ENCODE measurements at regions not wholly inside any gene's neighbourhood (a gene's known extent, or its start where the extent isn't known, plus 50 kb on each side); places are given as distances from the start of the nearest gene placed in this dataset.
"Not testable (repeated sequence)": the region's sequence is repeated elsewhere in the genome, so short reads cannot be mapped to it uniquely, and the experiment has no call there.

DNA sequence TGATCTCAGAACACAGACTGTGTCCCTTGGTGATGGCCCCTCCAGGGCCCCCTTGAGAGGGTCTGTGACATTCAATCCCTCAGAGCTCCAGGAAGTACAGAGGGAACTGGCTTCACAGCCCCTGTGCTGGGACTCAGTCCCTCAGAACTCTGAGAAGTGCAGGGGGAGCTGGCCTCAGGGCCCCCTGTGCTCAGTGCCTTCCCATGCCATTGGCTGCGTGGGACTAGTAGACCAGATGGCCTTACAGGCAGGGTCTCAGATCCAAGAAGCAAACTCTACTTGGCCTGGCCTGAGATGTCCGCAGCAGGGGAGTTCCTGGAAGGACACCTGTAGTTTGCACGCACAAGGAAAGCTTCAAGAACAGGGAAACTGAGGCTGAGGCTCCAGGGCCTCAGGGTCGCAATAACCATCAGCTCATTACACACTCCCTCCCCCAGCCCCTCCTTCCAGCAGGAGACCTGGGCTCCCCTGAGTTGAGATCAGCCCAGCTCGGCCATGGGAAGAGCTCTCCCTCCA is 138.4 kb downstream of the BRD1 start:
- H3K9me3 Mint-ChIP-seq = no peaks in the 10 kb centered on the region
- H3K4me1 Mint-ChIP-seq (ENCODE audit: low read depth) = peaks cover 5% of the 10 kb centered on the region
- no peak overlapping the region for H3K27ac Mint-ChIP-seq
- peaks cover 8% of the 10 kb centered on the region for H3K27me3 Mint-ChIP-seq
- H3K36me3 Mint-ChIP-seq (ENCODE audit: low read depth) = no peaks in the 10 kb centered on the region
- H3K4me3 Mint-ChIP-seq = no peak overlapping the region
- DNase-seq = no peak

DNA sequence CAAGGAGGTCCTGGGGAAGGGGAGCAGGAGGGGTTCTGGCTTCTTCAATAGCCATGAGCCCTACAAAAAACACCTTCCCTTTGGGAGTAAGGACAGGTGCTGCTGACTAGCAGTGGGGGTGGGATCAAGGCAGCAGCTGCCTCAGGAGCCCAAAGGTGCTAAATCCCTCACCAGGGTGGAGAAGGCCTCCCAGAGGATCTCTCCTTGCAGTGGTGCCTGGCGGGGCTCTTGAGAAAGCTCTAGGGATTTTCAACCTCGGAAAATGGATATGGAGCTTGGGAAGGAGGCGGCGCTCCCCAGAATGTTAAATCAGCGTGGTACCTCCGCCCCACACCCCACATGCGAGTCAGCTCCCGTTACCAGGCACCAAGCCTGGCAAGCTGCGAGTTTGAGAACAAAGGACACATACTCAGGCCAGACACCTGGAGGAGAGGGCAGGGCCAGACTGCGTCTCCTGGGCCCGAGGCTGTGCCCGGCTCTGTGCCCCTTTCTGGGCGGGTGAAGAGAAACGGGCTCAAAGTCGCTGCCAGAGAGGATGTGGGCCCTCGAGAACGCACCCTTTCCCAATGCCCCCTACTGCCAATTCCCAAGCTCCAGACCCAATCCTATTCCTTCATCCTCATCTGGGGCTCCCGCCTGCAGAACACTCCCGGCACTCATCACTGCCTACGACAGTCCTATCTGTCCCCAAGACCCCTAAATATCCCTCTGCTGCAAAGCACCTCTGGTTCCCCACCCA is 139.0 kb downstream of the BRD1 start:
- peaks cover 8% of the 10 kb centered on the region for H3K27me3 Mint-ChIP-seq
- no peaks in the 10 kb centered on the region for H3K36me3 Mint-ChIP-seq (ENCODE audit: low read depth)
- H3K27ac Mint-ChIP-seq = no peak overlapping the region
- no peak for DNase-seq
- no peaks in the 10 kb centered on the region for H3K9me3 Mint-ChIP-seq
- no peak overlapping the region for H3K4me3 Mint-ChIP-seq
- peaks cover 5% of the 10 kb centered on the region for H3K4me1 Mint-ChIP-seq (ENCODE audit: low read depth)

GRCh38 chr22:49687786-49688515 is 139.7 kb downstream of the BRD1 start:
- H3K27me3 Mint-ChIP-seq = peaks cover 8% of the 10 kb centered on the region
- DNase-seq = no peak

GRCh38 chr22:49687333-49687732 is 140.3 kb downstream of the BRD1 start:
- peaks cover 8% of the 10 kb centered on the region for H3K27me3 Mint-ChIP-seq
- no peaks in the 10 kb centered on the region for H3K4me1 Mint-ChIP-seq (ENCODE audit: low read depth)
- no peaks in the 10 kb centered on the region for H3K9me3 Mint-ChIP-seq
- no peak overlapping the region for H3K27ac Mint-ChIP-seq
- no peaks in the 10 kb centered on the region for H3K36me3 Mint-ChIP-seq (ENCODE audit: low read depth)
- H3K4me3 Mint-ChIP-seq = no peak overlapping the region
- DNase-seq = no peak

More at GRCh38 chr22:49687786-49688515, 139.7 kb downstream of the BRD1 start:
- Mint-ChIP-seq H3K27ac (no peak overlapping the region), H3K4me1 (ENCODE audit: low read depth) (peaks cover 2% of the 10 kb centered on the region), H3K4me3 (no peak overlapping the region), H3K9me3 (no peaks in the 10 kb centered on the region), H3K36me3 (ENCODE audit: low read depth) (no peaks in the 10 kb centered on the region)

GRCh38 chr22:49686495-49687219 is 141.0 kb downstream of the BRD1 start:
- peaks cover 8% of the 10 kb centered on the region for H3K27me3 Mint-ChIP-seq

DNA sequence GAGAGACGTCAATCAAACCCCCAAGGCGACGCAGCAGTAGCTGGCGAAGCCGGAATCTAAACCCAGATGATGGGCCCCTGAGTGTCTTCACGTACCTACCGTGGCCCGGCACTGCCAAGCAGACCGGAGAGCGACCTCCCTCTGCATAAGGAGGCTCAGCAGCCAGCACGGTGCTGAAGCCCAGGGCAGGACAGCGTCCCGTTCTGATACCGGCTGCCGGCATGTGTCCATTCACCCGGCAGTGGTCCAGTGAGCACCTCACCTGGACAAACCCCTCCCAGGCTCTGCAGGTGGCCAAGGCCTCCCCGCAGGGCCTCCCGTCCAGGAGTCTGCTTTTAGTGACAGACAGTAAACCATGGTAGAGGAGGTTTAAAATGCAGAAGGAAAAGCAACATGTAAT is 142.0 kb downstream of the BRD1 start:
- Mint-ChIP-seq H3K27me3 (peaks cover 8% of the 10 kb centered on the region), H3K9me3 (no peaks in the 10 kb centered on the region), H3K27ac (no peak overlapping the region), H3K4me1 (ENCODE audit: low read depth) (no peaks in the 10 kb centered on the region), H3K36me3 (ENCODE audit: low read depth) (no peaks in the 10 kb centered on the region), H3K4me3 (no peak overlapping the region)
- DNase-seq = no peak

More at GRCh38 chr22:49686495-49687219, 141.0 kb downstream of the BRD1 start:
- Mint-ChIP-seq H3K4me3 (no peak overlapping the region), H3K27ac (no peak overlapping the region), H3K4me1 (ENCODE audit: low read depth) (no peaks in the 10 kb centered on the region), H3K9me3 (no peaks in the 10 kb centered on the region), H3K36me3 (ENCODE audit: low read depth) (no peaks in the 10 kb centered on the region)
- no peak for DNase-seq

DNA sequence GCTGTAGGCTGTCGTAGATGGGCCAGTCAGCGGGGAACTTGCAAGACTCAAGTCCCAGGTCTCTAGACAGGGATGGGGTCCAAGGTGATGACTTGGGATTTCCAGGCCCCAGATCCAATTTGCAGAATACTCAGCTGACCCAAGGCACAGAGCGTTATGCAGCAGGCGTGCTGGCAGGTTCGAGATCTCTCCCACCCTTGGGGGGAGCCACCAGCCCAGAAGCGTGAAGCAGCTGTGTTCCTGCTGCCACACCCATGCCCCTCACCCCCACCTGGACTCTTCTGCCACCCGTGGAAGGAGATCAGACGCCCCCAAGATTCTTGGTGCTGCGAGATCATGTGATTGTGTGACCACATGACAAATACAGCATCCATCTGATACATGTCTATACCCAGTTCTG is 142.6 kb downstream of the BRD1 start:
- no peaks in the 10 kb centered on the region for H3K36me3 Mint-ChIP-seq (ENCODE audit: low read depth)
- H3K4me3 Mint-ChIP-seq = no peak overlapping the region
- no peak overlapping the region for H3K27ac Mint-ChIP-seq
- no peaks in the 10 kb centered on the region for H3K4me1 Mint-ChIP-seq (ENCODE audit: low read depth)
- no peak for DNase-seq
- peaks cover 8% of the 10 kb centered on the region for H3K27me3 Mint-ChIP-seq
- H3K9me3 Mint-ChIP-seq = no peaks in the 10 kb centered on the region

- no peak for DNase-seq
- Mint-ChIP-seq H3K4me3 (no peak overlapping the region), H3K4me1 (ENCODE audit: low read depth) (peaks cover 3% of the 10 kb centered on the region), H3K27ac (no peak overlapping the region), H3K27me3 (no peaks in the 10 kb centered on the region), H3K36me3 (ENCODE audit: low read depth) (no peaks in the 10 kb centered on the region), H3K9me3 (no peaks in the 10 kb centered on the region)
Measured at GRCh38 chr22:49683032-49683431, 144.6 kb downstream of the BRD1 start.

DNA sequence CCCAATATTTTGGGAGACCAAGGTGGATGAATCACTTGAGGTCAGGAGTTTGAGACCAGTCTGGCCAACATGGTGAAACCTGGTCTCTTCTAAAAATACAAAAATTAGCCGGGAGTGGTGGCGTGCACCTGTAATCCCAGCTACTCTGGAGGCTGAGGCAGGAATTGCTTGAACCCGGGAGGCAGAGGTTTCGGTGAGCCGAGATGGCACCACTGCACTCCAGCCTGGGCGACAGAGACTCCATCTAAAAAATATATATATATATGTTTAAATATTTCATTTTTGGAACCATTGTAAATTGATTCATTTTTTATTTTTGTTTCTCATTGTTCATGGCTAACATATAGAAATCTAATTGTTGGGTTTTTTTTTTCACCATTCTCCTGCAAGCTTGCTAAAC is 146.9 kb downstream of the BRD1 start:
- not testable (repeated sequence) for H3K36me3 Mint-ChIP-seq (ENCODE audit: low read depth); H3K4me1 Mint-ChIP-seq (ENCODE audit: low read depth); H3K4me3 Mint-ChIP-seq; H3K9me3 Mint-ChIP-seq; H3K27me3 Mint-ChIP-seq; H3K27ac Mint-ChIP-seq; DNase-seq

- no peak for DNase-seq
- no peaks in the 10 kb centered on the region for H3K36me3 Mint-ChIP-seq (ENCODE audit: low read depth)
- no peaks in the 10 kb centered on the region for H3K9me3 Mint-ChIP-seq
- H3K27me3 Mint-ChIP-seq = no peaks in the 10 kb centered on the region
- H3K4me1 Mint-ChIP-seq (ENCODE audit: low read depth) = peaks cover 3% of the 10 kb centered on the region
- no peak overlapping the region for H3K27ac Mint-ChIP-seq
- H3K4me3 Mint-ChIP-seq = no peak overlapping the region
Measured at GRCh38 chr22:49678842-49679170, 148.9 kb downstream of the BRD1 start.

- peaks cover 3% of the 10 kb centered on the region for H3K4me1 Mint-ChIP-seq (ENCODE audit: low read depth)
Measured at GRCh38 chr22:49678137-49678841, 149.4 kb downstream of the BRD1 start.

DNA sequence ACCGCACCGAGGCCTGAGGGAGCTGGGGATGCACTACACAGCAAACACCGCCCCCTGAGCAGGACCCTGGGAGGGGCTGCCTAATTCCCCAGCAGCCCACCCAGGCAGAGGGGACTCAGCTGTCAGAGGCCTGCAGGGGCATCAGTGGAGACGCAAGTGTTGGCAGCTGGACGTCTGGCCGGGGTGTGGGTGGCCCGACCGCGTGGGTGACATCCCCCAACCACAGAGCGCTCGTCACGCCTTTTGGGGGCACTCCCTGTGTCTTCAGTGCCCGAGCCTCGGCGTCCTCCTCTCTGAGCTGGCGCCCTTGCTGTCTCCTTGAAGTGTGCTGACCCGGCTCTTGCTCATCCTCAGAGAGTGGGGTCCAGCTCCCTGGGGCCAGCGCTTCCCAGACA is 150.2 kb downstream of the BRD1 start:
- Mint-ChIP-seq H3K27ac (no peak overlapping the region), H3K27me3 (peaks cover 4% of the 10 kb centered on the region), H3K36me3 (ENCODE audit: low read depth) (no peaks in the 10 kb centered on the region), H3K4me1 (ENCODE audit: low read depth) (peaks cover 3% of the 10 kb centered on the region), H3K4me3 (no peak overlapping the region), H3K9me3 (no peaks in the 10 kb centered on the region)
- DNase-seq = peak; percentile 14

More at GRCh38 chr22:49678137-49678841, 149.4 kb downstream of the BRD1 start:
- Mint-ChIP-seq H3K27me3 (no peaks in the 10 kb centered on the region), H3K27ac (no peak overlapping the region), H3K36me3 (ENCODE audit: low read depth) (no peaks in the 10 kb centered on the region), H3K9me3 (no peaks in the 10 kb centered on the region), H3K4me3 (no peak overlapping the region)
- peak; percentile 19 for DNase-seq

DNA sequence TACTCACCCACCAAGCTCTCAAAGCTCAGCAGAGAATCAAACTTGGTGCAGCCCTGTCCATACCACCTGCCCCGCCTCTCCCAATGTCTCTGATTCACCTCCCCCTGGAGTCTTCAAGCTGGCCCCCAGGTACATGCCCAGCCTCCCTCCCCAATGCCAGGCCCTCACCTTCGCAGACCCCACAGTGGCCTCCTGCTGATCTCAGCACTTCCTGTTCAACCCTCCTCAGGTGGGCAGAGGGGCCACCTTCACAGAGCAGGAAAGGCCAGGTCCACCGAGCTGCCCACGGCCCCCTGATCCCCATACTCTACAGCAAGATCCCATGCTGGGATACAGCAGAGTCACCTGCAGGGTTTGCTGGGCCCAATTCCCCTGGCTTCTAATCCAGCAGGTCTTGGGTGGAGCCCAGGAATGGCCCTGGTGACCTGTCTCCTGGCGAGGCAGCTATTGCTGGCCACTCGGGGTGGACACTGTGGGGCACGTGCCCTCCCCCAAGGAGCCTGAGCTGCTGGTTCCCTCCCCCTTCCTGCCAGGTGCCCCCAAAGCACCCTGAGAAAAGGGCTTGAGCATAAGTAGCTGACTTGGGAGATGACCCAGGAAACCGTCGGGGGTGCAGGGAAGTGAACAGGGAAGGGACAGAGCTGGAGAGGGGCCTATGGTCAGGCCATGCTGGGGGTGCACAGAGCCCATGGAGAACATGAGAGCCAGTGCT is 150.7 kb downstream of the BRD1 start:
- no peak overlapping the region for H3K4me3 Mint-ChIP-seq
- H3K36me3 Mint-ChIP-seq (ENCODE audit: low read depth) = no peaks in the 10 kb centered on the region
- H3K27ac Mint-ChIP-seq = no peak overlapping the region
- peaks cover 6% of the 10 kb centered on the region for H3K27me3 Mint-ChIP-seq
- H3K9me3 Mint-ChIP-seq = no peaks in the 10 kb centered on the region
- H3K4me1 Mint-ChIP-seq (ENCODE audit: low read depth) = peaks cover 3% of the 10 kb centered on the region
- DNase-seq = peak; percentile 3

GRCh38 chr22:49676230-49676629 is 151.4 kb downstream of the BRD1 start:
- Mint-ChIP-seq H3K4me1 (ENCODE audit: low read depth) (peaks cover 10% of the 10 kb centered on the region), H3K27ac (no peak overlapping the region), H3K9me3 (no peaks in the 10 kb centered on the region), H3K27me3 (peaks cover 13% of the 10 kb centered on the region), H3K4me3 (no peak overlapping the region), H3K36me3 (ENCODE audit: low read depth) (no peaks in the 10 kb centered on the region)
- no peak for DNase-seq

All from activated T-cell treated with anti-CD3 and anti-CD28 coated beads, Interleukin-2, amount 50 U/mL, for 24 hours (primary cell).